ENCODE measurements at regions not wholly inside any gene's neighbourhood (a gene's known extent, or its start where the extent isn't known, plus 50 kb on each side); places are given as distances from the start of the nearest gene placed in this dataset.
"Not testable (repeated sequence)": the region's sequence is repeated elsewhere in the genome, so short reads cannot be mapped to it uniquely, and the experiment has no call there.

DNA sequence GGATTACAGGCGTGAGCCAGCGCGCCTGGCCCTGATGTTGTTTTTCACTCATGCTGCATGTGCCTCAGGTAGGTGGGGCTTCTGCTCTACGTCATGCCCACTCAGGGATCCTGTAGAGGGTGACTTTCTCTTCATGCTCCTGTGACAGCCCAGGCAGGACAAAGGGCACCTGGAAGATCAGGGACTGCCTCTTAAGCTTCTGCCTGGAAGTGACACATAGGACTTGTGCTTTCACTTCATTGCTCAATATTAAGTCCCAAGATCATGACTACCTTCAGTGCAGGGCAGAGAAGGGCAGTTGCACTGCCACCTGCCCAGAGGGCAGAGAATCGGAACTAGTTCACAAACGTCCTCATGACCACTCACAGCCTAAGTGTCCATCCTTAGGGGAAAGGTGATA is 249.5 kb upstream of the SULF2 start:
- no CpG with 5 or more reads among the region's 6 CpGs for WGBS (ENCODE audit: extremely low coverage, insufficient coverage, insufficient read length)
- H3K23ac ChIP-seq (ENCODE audit: low read length), result no peak overlapping the region

DNA sequence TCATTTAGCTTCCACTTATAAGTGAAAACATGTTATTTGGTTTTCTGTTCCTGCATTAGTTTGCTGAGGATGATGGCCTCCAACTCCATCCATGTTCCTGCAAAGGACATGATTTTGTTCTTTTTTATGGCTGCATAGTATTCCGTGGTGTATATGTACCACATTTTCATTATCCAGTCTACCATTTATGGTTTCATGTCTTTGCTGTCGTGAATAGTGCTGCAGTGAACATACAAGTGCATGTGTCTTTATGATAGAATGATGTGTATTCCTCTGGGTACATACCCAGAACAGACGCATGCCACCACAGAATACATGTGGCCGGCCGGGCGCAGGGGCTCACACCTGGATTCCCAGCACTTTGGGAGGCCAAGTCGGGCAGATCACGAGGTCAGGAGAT is 247.7 kb upstream of the SULF2 start:
- not testable (repeated sequence) for H3K18ac ChIP-seq (ENCODE audit: low read length); H2BK120ac ChIP-seq (ENCODE audit: insufficient read depth, low read length, poor library complexity); H2BK5ac ChIP-seq (ENCODE audit: low read depth, low read length, poor library complexity); H3K4ac ChIP-seq (ENCODE audit: low read depth, low read length); H2BK12ac ChIP-seq (ENCODE audit: low read length); H3K4me3 ChIP-seq (ENCODE audit: low read depth, low read length); H3K27ac ChIP-seq (ENCODE audit: low read depth, low read length); H3K79me2 ChIP-seq (ENCODE audit: control insufficient read depth, insufficient read depth, low read length, poor library complexity); H3K36me3 ChIP-seq (ENCODE audit: control insufficient read depth in 1 of 2, insufficient read depth in 2 of 2, low read length in 2 of 2); H4K8ac ChIP-seq (ENCODE audit: low read depth, low read length); H2AFZ ChIP-seq (ENCODE audit: insufficient read depth, low read length, poor library complexity); H3K27me3 ChIP-seq (ENCODE audit: insufficient read depth, low read length); H4K91ac ChIP-seq (ENCODE audit: low read depth, low read length); H3K4me1 ChIP-seq (ENCODE audit: control insufficient read depth in 1 of 2, insufficient read depth in 2 of 2, low read length in 2 of 2); DNase-seq; H3K23ac ChIP-seq (ENCODE audit: low read length); H3K9ac ChIP-seq (ENCODE audit: low read length); H2AK5ac ChIP-seq (ENCODE audit: low read length); H3K9me3 ChIP-seq (ENCODE audit: insufficient read depth, low read depth, low read length); H3K79me1 ChIP-seq (ENCODE audit: low read length); H3K14ac ChIP-seq (ENCODE audit: low read length); H3K4me2 ChIP-seq (ENCODE audit: low read length); H4K12ac ChIP-seq (ENCODE audit: low read depth, low read length)
- WGBS (ENCODE audit: extremely low coverage, insufficient coverage, insufficient read length), result no CpG with 5 or more reads among the region's 8 CpGs

More for the DNA sequence above, 249.5 kb upstream of the SULF2 start:
- no peak overlapping the region for H2AFZ ChIP-seq (ENCODE audit: insufficient read depth, low read length, poor library complexity)
- DNase-seq, result no peak
- no peak overlapping the region for H3K4ac ChIP-seq (ENCODE audit: low read depth, low read length)
- no peaks in the 10 kb centered on the region for H3K4me1 ChIP-seq (ENCODE audit: control insufficient read depth in 1 of 2, insufficient read depth in 2 of 2, low read length in 2 of 2)
- no peak overlapping the region for H3K14ac ChIP-seq (ENCODE audit: low read length)
- H3K9me3 ChIP-seq (ENCODE audit: insufficient read depth, low read depth, low read length), result peaks cover 2% of the 10 kb centered on the region
- no peak overlapping the region for H3K4me3 ChIP-seq (ENCODE audit: low read depth, low read length)
- no peaks in the 10 kb centered on the region for H3K36me3 ChIP-seq (ENCODE audit: control insufficient read depth in 1 of 2, insufficient read depth in 2 of 2, low read length in 2 of 2)
- H4K8ac ChIP-seq (ENCODE audit: low read depth, low read length), result no peak overlapping the region
- no peak overlapping the region for H2BK5ac ChIP-seq (ENCODE audit: low read depth, low read length, poor library complexity)
- H3K27me3 ChIP-seq (ENCODE audit: insufficient read depth, low read length), result no peaks in the 10 kb centered on the region
- H3K9ac ChIP-seq (ENCODE audit: low read length), result no peak overlapping the region
- H3K79me2 ChIP-seq (ENCODE audit: control insufficient read depth, insufficient read depth, low read length, poor library complexity), result no peaks in the 10 kb centered on the region
- H4K12ac ChIP-seq (ENCODE audit: low read depth, low read length), result no peak overlapping the region
- no peak overlapping the region for H2AK5ac ChIP-seq (ENCODE audit: low read length)
- H2BK12ac ChIP-seq (ENCODE audit: low read length), result no peak overlapping the region
- no peaks in the 10 kb centered on the region for H3K79me1 ChIP-seq (ENCODE audit: low read length)
- no peak overlapping the region for H3K27ac ChIP-seq (ENCODE audit: low read depth, low read length)
- no peak overlapping the region for H4K91ac ChIP-seq (ENCODE audit: low read depth, low read length)
- H2BK120ac ChIP-seq (ENCODE audit: insufficient read depth, low read length, poor library complexity), result no peak overlapping the region
- no peak overlapping the region for H3K4me2 ChIP-seq (ENCODE audit: low read length)
- no peak overlapping the region for H3K18ac ChIP-seq (ENCODE audit: low read length)

DNA sequence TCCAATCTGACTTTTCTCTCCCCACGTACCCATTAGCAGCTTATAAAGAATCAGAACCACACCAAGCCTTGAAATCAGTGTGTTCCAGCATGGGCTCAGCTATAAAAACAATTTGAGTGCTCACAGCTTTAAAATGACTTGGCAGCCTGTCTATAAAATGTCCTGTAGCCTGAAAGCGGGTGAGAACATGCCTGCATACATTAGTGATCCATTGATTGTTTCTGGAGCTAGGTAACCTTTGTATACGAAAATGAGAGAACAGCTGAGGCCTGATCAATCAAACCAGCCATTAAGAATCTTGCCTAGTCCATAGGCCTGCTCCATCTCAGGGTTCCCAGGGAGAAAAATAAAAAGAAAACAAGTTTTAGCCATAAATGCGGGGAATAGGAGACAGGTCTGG is 245.8 kb upstream of the SULF2 start:
- no peak for DNase-seq
- no peak overlapping the region for H2BK12ac ChIP-seq (ENCODE audit: low read length)
- no peak overlapping the region for H2AFZ ChIP-seq (ENCODE audit: insufficient read depth, low read length, poor library complexity)
- H4K91ac ChIP-seq (ENCODE audit: low read depth, low read length), result no peak overlapping the region
- H3K79me2 ChIP-seq (ENCODE audit: control insufficient read depth, insufficient read depth, low read length, poor library complexity), result peaks cover 2% of the 10 kb centered on the region
- H3K27ac ChIP-seq (ENCODE audit: low read depth, low read length), result no peak overlapping the region
- no peak overlapping the region for H3K9ac ChIP-seq (ENCODE audit: low read length)
- H3K36me3 ChIP-seq (ENCODE audit: control insufficient read depth in 1 of 2, insufficient read depth in 2 of 2, low read length in 2 of 2), result no peaks in the 10 kb centered on the region
- H4K12ac ChIP-seq (ENCODE audit: low read depth, low read length), result no peak overlapping the region
- no peak overlapping the region for H3K14ac ChIP-seq (ENCODE audit: low read length)
- H2BK120ac ChIP-seq (ENCODE audit: insufficient read depth, low read length, poor library complexity), result no peak overlapping the region
- no peaks in the 10 kb centered on the region for H3K9me3 ChIP-seq (ENCODE audit: insufficient read depth, low read depth, low read length)
- H2AK5ac ChIP-seq (ENCODE audit: low read length), result no peak overlapping the region
- no peaks in the 10 kb centered on the region for H3K79me1 ChIP-seq (ENCODE audit: low read length)
- no CpG with 5 or more reads among the region's 4 CpGs for WGBS (ENCODE audit: extremely low coverage, insufficient coverage, insufficient read length)
- H4K8ac ChIP-seq (ENCODE audit: low read depth, low read length), result no peak overlapping the region
- H3K4me1 ChIP-seq (ENCODE audit: control insufficient read depth in 1 of 2, insufficient read depth in 2 of 2, low read length in 2 of 2), result no peaks in the 10 kb centered on the region
- H3K4me3 ChIP-seq (ENCODE audit: low read depth, low read length), result no peak overlapping the region
- no peak overlapping the region for H3K4ac ChIP-seq (ENCODE audit: low read depth, low read length)
- no peak overlapping the region for H3K4me2 ChIP-seq (ENCODE audit: low read length)
- H3K27me3 ChIP-seq (ENCODE audit: insufficient read depth, low read length), result no peaks in the 10 kb centered on the region
- no peak overlapping the region for H3K23ac ChIP-seq (ENCODE audit: low read length)
- no peak overlapping the region for H3K18ac ChIP-seq (ENCODE audit: low read length)
- H2BK5ac ChIP-seq (ENCODE audit: low read depth, low read length, poor library complexity), result no peak overlapping the region

DNA sequence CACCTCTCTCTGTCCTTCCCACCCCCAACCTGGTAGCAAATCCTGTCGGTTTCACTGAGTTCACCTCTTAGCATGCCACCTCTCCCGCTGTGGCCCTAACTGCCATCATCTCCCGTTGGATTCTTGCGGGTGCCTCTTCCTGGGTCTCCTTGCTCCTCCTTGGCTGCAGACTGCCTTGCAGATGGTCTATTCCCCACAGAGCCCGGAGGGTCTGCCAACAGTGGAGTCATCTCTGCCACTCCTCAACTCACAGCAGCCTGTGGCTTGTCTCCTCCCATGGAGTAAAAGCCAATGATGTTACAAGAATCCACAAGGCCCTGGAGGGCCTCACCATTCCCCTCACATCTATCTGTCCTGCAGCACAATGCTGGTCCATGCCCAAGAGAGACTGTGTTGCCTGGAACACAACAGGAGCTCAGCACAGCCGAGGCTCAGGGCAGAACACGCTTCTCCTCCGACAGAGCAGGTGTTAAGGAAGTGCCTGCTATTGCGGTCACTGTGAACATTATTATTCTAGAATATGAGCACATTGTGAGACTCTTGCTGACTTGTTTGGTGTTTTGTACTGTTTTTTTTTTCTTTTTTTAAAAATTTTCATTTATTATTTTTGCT is 241.8 kb upstream of the SULF2 start:
- no peak overlapping the region for H3K4ac ChIP-seq (ENCODE audit: low read depth, low read length)
- H3K27me3 ChIP-seq (ENCODE audit: insufficient read depth, low read length), result no peaks in the 10 kb centered on the region
- peaks cover 2% of the 10 kb centered on the region for H3K79me2 ChIP-seq (ENCODE audit: control insufficient read depth, insufficient read depth, low read length, poor library complexity)
- no peak overlapping the region for H3K4me2 ChIP-seq (ENCODE audit: low read length)
- peaks cover 0 to 2% of the 10 kb centered on the region in 2 experiments for H3K4me1 ChIP-seq (ENCODE audit: control insufficient read depth in 1 of 2, insufficient read depth in 2 of 2, low read length in 2 of 2)
- no peak overlapping the region for H2BK120ac ChIP-seq (ENCODE audit: insufficient read depth, low read length, poor library complexity)
- no peak overlapping the region for H3K14ac ChIP-seq (ENCODE audit: low read length)
- no peak overlapping the region for H2AK5ac ChIP-seq (ENCODE audit: low read length)
- DNase-seq, result no peak
- H2BK12ac ChIP-seq (ENCODE audit: low read length), result no peak overlapping the region
- H4K8ac ChIP-seq (ENCODE audit: low read depth, low read length), result no peak overlapping the region
- H3K23ac ChIP-seq (ENCODE audit: low read length), result no peak overlapping the region
- H4K91ac ChIP-seq (ENCODE audit: low read depth, low read length), result no peak overlapping the region
- no peak overlapping the region for H3K4me3 ChIP-seq (ENCODE audit: low read depth, low read length)
- H2BK5ac ChIP-seq (ENCODE audit: low read depth, low read length, poor library complexity), result no peak overlapping the region
- H3K36me3 ChIP-seq (ENCODE audit: control insufficient read depth in 1 of 2, insufficient read depth in 2 of 2, low read length in 2 of 2), result no peaks in the 10 kb centered on the region
- no peak overlapping the region for H3K18ac ChIP-seq (ENCODE audit: low read length)
- H3K9me3 ChIP-seq (ENCODE audit: insufficient read depth, low read depth, low read length), result no peaks in the 10 kb centered on the region
- H3K27ac ChIP-seq (ENCODE audit: low read depth, low read length), result no peak overlapping the region
- H3K9ac ChIP-seq (ENCODE audit: low read length), result no peak overlapping the region
- no peak overlapping the region for H2AFZ ChIP-seq (ENCODE audit: insufficient read depth, low read length, poor library complexity)
- WGBS (ENCODE audit: extremely low coverage, insufficient coverage, insufficient read length), result no CpG with 5 or more reads among the region's 9 CpGs
- no peak overlapping the region for H4K12ac ChIP-seq (ENCODE audit: low read depth, low read length)
- no peaks in the 10 kb centered on the region for H3K79me1 ChIP-seq (ENCODE audit: low read length)
